Liver (tissue), 8 donors: ENCODE measurements at regions not wholly inside any gene's neighbourhood (a gene's known extent, or its start where the extent isn't known, plus 50 kb on each side); places are given as distances from the start of the nearest gene placed in this dataset.

Source experiments
- DNase-seq: peaks from one replicate; pipeline ENCODE4 v3.0.0-alpha.2; 2017; ENCODE audit warnings: low spot score
- H3K27ac ChIP-seq, 2 donors: one replicate each; pipeline ENCODE4 v1.7.0; 2013; ENCODE audit warnings: inconsistent platforms in 2 of 2, low read length in 2 of 2, control low read depth in 1 of 2, low read depth in 1 of 2, mild to moderate bottlenecking in 1 of 2
- H3K27me3 ChIP-seq, 4 donors: one replicate each; pipeline versions ENCODE4 v1.6.1 to v1.7.0; 2013; ENCODE audit warnings: low read length in 3 of 4, inconsistent platforms in 1 of 4, mild to moderate bottlenecking in 1 of 4, moderate library complexity in 1 of 4; ENCODE audit not compliant: control insufficient read depth in 4 of 4, insufficient read depth in 4 of 4
- H3K36me3 ChIP-seq, 4 donors: one replicate each; pipeline versions ENCODE4 v1.6.1 to v1.7.0; 2013; ENCODE audit warnings: low read length in 3 of 4, mild to moderate bottlenecking in 3 of 4, low read depth in 1 of 4, moderate library complexity in 1 of 4; ENCODE audit not compliant: control insufficient read depth in 4 of 4, insufficient read depth in 3 of 4
- H3K4me1 ChIP-seq, 4 donors: one replicate each; pipeline versions ENCODE4 v1.6.1 to v1.7.0; 2013; ENCODE audit warnings: low read length in 3 of 4, mild to moderate bottlenecking in 3 of 4, moderate library complexity in 1 of 4; ENCODE audit not compliant: control insufficient read depth in 4 of 4, insufficient read depth in 4 of 4
- H3K4me3 ChIP-seq, 3 donors: one replicate each; pipeline versions ENCODE4 v1.6.1 to v1.7.0; 2013; ENCODE audit warnings: low read length in 3 of 3, control low read depth in 1 of 3, low read depth in 1 of 3, mild to moderate bottlenecking in 1 of 3
- H3K9ac ChIP-seq, 2 donors: one replicate each; pipeline ENCODE4 v1.7.0; 2013; ENCODE audit warnings: low read length in 2 of 2, mild to moderate bottlenecking in 2 of 2, moderate library complexity in 2 of 2, control low read depth in 1 of 2, low read depth in 1 of 2
- H3K9me3 ChIP-seq, 4 donors: one replicate each; pipeline versions ENCODE4 v1.6.1 to v1.7.0; 2013; ENCODE audit warnings: low read length in 3 of 4; ENCODE audit not compliant: control insufficient read depth in 4 of 4
- ATF3 ChIP-seq: IDR thresholded peaks from 2 replicates; pipeline ENCODE4 v1.6.1; 2016; ENCODE audit warnings: antibody characterized with exemption
- CTCF ChIP-seq: fragments of 150-350 bp; IDR thresholded peaks from 2 replicates; pipeline ENCODE4 v1.5.1; 2017; ENCODE audit warnings: improper control_type of control experiment, low read depth, low read length; ENCODE audit not compliant: missing input control
- EGR1 ChIP-seq, 2 donors: IDR thresholded peaks; 2 replicates each; pipeline ENCODE4 v1.6.1; 2016 to 2018; ENCODE audit warnings: antibody characterized with exemption in 2 of 2, low read depth in 2 of 2
- FOXA1 ChIP-seq: IDR thresholded peaks from 2 replicates; pipeline ENCODE4 v1.6.1; 2016; ENCODE audit warnings: antibody characterized with exemption
- HNF4A ChIP-seq, 2 donors: conservative IDR thresholded peaks; 2 replicates each; pipeline ENCODE4 v1.6.1; 2016; ENCODE audit warnings: antibody characterized with exemption in 2 of 2, mild to moderate bottlenecking in 2 of 2
- HNF4G ChIP-seq: IDR thresholded peaks from 2 replicates; pipeline ENCODE4 v1.6.1; 2016; ENCODE audit warnings: antibody characterized with exemption
- JUND ChIP-seq, 2 donors: IDR thresholded peaks; 2 replicates each; pipeline ENCODE4 v1.6.1; 2016; ENCODE audit warnings: antibody characterized with exemption in 2 of 2
- MAX ChIP-seq: IDR thresholded peaks from 2 replicates; pipeline ENCODE4 v1.6.1; 2016; ENCODE audit warnings: antibody characterized with exemption
- NR2F2 ChIP-seq: IDR thresholded peaks from 2 replicates; pipeline ENCODE4 v1.6.1; 2016; ENCODE audit warnings: antibody characterized with exemption
- RAD21 ChIP-seq, 2 donors: IDR thresholded peaks; 2 replicates each; pipeline ENCODE4 v1.6.1; 2016; ENCODE audit warnings: antibody characterized with exemption in 2 of 2, mild to moderate bottlenecking in 2 of 2
- REST ChIP-seq: IDR thresholded peaks from 2 replicates; pipeline ENCODE4 v1.6.1; 2016; ENCODE audit warnings: antibody characterized with exemption, mild to moderate bottlenecking
- SP1 ChIP-seq: IDR thresholded peaks from 2 replicates; pipeline ENCODE4 v1.6.1; 2018; ENCODE audit warnings: antibody characterized with exemption, mild to moderate bottlenecking
- TAF1 ChIP-seq: conservative IDR thresholded peaks from 2 replicates; pipeline ENCODE4 v1.6.1; 2016; ENCODE audit warnings: antibody characterized with exemption, mild to moderate bottlenecking
- YY1 ChIP-seq: IDR thresholded peaks from 2 replicates; pipeline ENCODE4 v1.6.1; 2016; ENCODE audit warnings: antibody characterized with exemption, mild to moderate bottlenecking
- WGBS: extraction: QIAGEN DNeasy Blood & Tissue Kit; methylation state at CpG from one replicate; pipeline ENCODE4 v1.1.7; 2013; 5-methylcytosine and 5-hydroxymethylcytosine counted together
- donor health status: healthy.
- donor health status: healthy.
- donor health status: healthy.
- donor health status: healthy.
- donor health status: healthy.

GRCh38 chr6:132954222-132954621, 139.9 kb downstream of the RPS12 start:
- Histone ChIP-seq H3K4me3 (no peak overlapping the region), H3K27me3 (no peaks in the 10 kb centered on the region), H3K9me3 (no peaks in the 10 kb centered on the region), H3K9ac (no peak overlapping the region), H3K36me3 (no peaks in the 10 kb centered on the region), H3K27ac (no peak overlapping the region), H3K4me1 (no peaks in the 10 kb centered on the region)
- 85% methylated on average over 9 of the region's 9 CpGs for WGBS
- no peak for TF ChIP-seq ATF3
- TF ChIP-seq YY1, result no peak
- no peak for TF ChIP-seq RAD21 (IDR thresholded peaks at IDR 0.05)
- no peak for TF ChIP-seq CTCF
- no peak for TF ChIP-seq HNF4A (conservative IDR thresholded peaks at IDR 0.05)
- TF ChIP-seq NR2F2, result no peak
- DNase-seq, result no peak

- Histone ChIP-seq H3K27me3 (no peaks in the 10 kb centered on the region), H3K4me1 (no peaks in the 10 kb centered on the region), H3K36me3 (no peaks in the 10 kb centered on the region), H3K27ac (no peak overlapping the region), H3K9me3 (no peaks in the 10 kb centered on the region), H3K4me3 (no peak overlapping the region), H3K9ac (no peak overlapping the region)
- TF ChIP-seq YY1, result no peak
- no peak for TF ChIP-seq RAD21 (IDR thresholded peaks at IDR 0.05)
- TF ChIP-seq MAX, result no peak
- TF ChIP-seq JUND (IDR thresholded peaks at IDR 0.05), result no peak
- no peak for TF ChIP-seq ATF3
- TF ChIP-seq TAF1, result no peak
- no peak for TF ChIP-seq HNF4G
- TF ChIP-seq EGR1 (IDR thresholded peaks at IDR 0.05; ENCODE audit: low read depth in 2 of 2), result no peak
- no peak for TF ChIP-seq REST
- no peak for TF ChIP-seq NR2F2
- no peak for TF ChIP-seq FOXA1
- no peak for TF ChIP-seq SP1
- no peak for TF ChIP-seq CTCF
- no peak for DNase-seq
- WGBS, result 73% methylated on average over 5 of the region's 5 CpGs
Observed at GRCh38 chr6:132954936-132955335, 140.6 kb downstream of the RPS12 start.
